ENCODE measurements at regions not wholly inside any gene's neighbourhood (a gene's known extent, or its start where the extent isn't known, plus 50 kb on each side); places are given as distances from the start of the nearest gene placed in this dataset.
A peak's percentile ranks its signal among the peaks of the same experiment; 100 is the strongest.

GRCh38 chr4:78691334-78691754 is 84.8 kb upstream of the BMP2K start:
- Histone ChIP-seq H3K27ac (peak overlapping the region in 5 of 12 donors; percentile 19 to 52 (median 27)), H3K9me3 (no peaks in the 10 kb centered on the region), H3K4me1 (peaks cover 0 to 26% (median 17%) of the 10 kb centered on the region in 12 donors), H3K27me3 (no peaks in the 10 kb centered on the region), H3K36me3 (no peaks in the 10 kb centered on the region), H3K4me3 (no peak overlapping the region)
- DNase-seq = no peak
- intact Hi-C loops (cut with DNase I) = loop anchor here in 2 of 10 donors (5.0 to 10.0 kb wide), 2 partner anchors 73 to 86 kb away; partner anchors contain the start of gene BMP2K (in 1 of the 2)
- TF ChIP-seq CTCF (IDR thresholded peaks at IDR 0.05) (no peak), POLR2A (IDR thresholded peaks at IDR 0.05) (no peak)
- WGBS, 4 donors = 85 to 87% (median 86%) methylated on average over 2 of the region's 2 CpGs
- ATAC-seq = peak in 2 of 4 donors; percentile 46 to 51

GRCh38 chr4:78691971-78692821 is 84.0 kb upstream of the BMP2K start:
- 14 to 36% (median 23%) methylated on average over 4 of the region's 4 CpGs for WGBS, 4 donors
- Histone ChIP-seq H3K4me3 (no peak overlapping the region), H3K9me3 (no peaks in the 10 kb centered on the region), H3K4me1 (peaks cover 0 to 26% (median 17%) of the 10 kb centered on the region in 12 donors), H3K36me3 (no peaks in the 10 kb centered on the region), H3K27ac (peak overlapping the region in 7 of 12 donors; percentile 9 to 67 (median 27)), H3K27me3 (no peaks in the 10 kb centered on the region)
- intact Hi-C loops (cut with DNase I) = loop anchor here in 2 of 10 donors (5.0 to 10.0 kb wide), 2 partner anchors 73 to 85 kb away; partner anchors contain the start of gene BMP2K (in 1 of the 2)
- peak; percentile 85 to 95 (median 88) for ATAC-seq
- TF ChIP-seq POLR2A (IDR thresholded peaks at IDR 0.05) (no peak), CTCF (IDR thresholded peaks at IDR 0.05) (no peak)
- peak in 3 of 5 donors; percentile 29 to 46 (median 35) for DNase-seq

GRCh38 chr4:78692822-78693170 is 83.4 kb upstream of the BMP2K start:
- H3K4me3 ChIP-seq = no peak overlapping the region
- TF ChIP-seq CTCF (IDR thresholded peaks at IDR 0.05) (no peak), POLR2A (IDR thresholded peaks at IDR 0.05) (no peak)
- no peak for DNase-seq
- H3K4me1 ChIP-seq = peaks cover 0 to 26% (median 17%) of the 10 kb centered on the region in 12 donors
- H3K27me3 ChIP-seq = no peaks in the 10 kb centered on the region
- WGBS, 4 donors = 39 to 64% (median 50%) methylated on average over 4 of the region's 4 CpGs
- no peaks in the 10 kb centered on the region for H3K36me3 ChIP-seq
- peak; percentile 34 to 61 (median 56) for ATAC-seq
- intact Hi-C loops (cut with DNase I) = loop anchor here in 2 of 10 donors (5.0 to 10.0 kb wide), 2 partner anchors 72 to 85 kb away; partner anchors contain the start of gene BMP2K (in 1 of the 2)
- no peaks in the 10 kb centered on the region for H3K9me3 ChIP-seq
- H3K27ac ChIP-seq = peak overlapping the region in 4 of 12 donors; percentile 20 to 67 (median 50)

- H3K4me1 ChIP-seq = peaks cover 0 to 26% (median 17%) of the 10 kb centered on the region in 12 donors
- peak in 1 of 4 donors; percentile 49 for ATAC-seq
- no peaks in the 10 kb centered on the region for H3K36me3 ChIP-seq
- H3K4me3 ChIP-seq = no peak overlapping the region
- H3K27ac ChIP-seq = no peak overlapping the region
- H3K27me3 ChIP-seq = no peaks in the 10 kb centered on the region
- TF ChIP-seq POLR2A (IDR thresholded peaks at IDR 0.05) (no peak), CTCF (IDR thresholded peaks at IDR 0.05) (no peak)
- WGBS, 4 donors = 66 to 71% (median 69%) methylated on average over 2 of the region's 2 CpGs
- intact Hi-C loops (cut with DNase I) = loop anchor here in 2 of 10 donors (5.0 to 10.0 kb wide), 2 partner anchors 71 to 83 kb away; partner anchors contain the start of gene BMP2K (in 1 of the 2)
- no peak for DNase-seq
- H3K9me3 ChIP-seq = no peaks in the 10 kb centered on the region
Observed at GRCh38 chr4:78693777-78694456, 82.2 kb upstream of the BMP2K start.
